HG03280 (cell line): ENCODE measurements at regions not wholly inside any gene's neighbourhood (a gene's known extent, or its start where the extent isn't known, plus 50 kb on each side); places are given as distances from the start of the nearest gene placed in this dataset.

ENCODE experiments used
- ATAC-seq: cut with Tn5 transposase; IDR thresholded peaks from one replicate; pipeline ENCODE4 v1.9.1; 2021; ENCODE audit warnings: mild to moderate bottlenecking, moderate library complexity; ENCODE audit not compliant: unreplicated experiment

GRCh38 chr6:21947731-21948386 lies 349.0 kb downstream of the PRL start:
- ATAC-seq: no peak

- no peak for ATAC-seq
Observed at GRCh38 chr6:21949211-21949801, 347.5 kb downstream of the PRL start.

GRCh38 chr6:21952367-21952766 lies 344.5 kb downstream of the PRL start:
- ATAC-seq: no peak

- no peak for ATAC-seq
Observed at GRCh38 chr6:21953831-21954801, 342.7 kb downstream of the PRL start.

- ATAC-seq: no peak
Observed at GRCh38 chr6:21955053-21955595, 341.7 kb downstream of the PRL start.

- ATAC-seq: no peak
Observed at GRCh38 chr6:21955951-21956350, 340.9 kb downstream of the PRL start.

- no peak for ATAC-seq
Observed at GRCh38 chr6:21958428-21958827, 338.4 kb downstream of the PRL start.

- no peak for ATAC-seq
Observed at GRCh38 chr6:21961226-21961625, 335.6 kb downstream of the PRL start.

GRCh38 chr6:21965016-21965415 lies 331.8 kb downstream of the PRL start:
- no peak for ATAC-seq

GRCh38 chr6:21965953-21966539 lies 330.8 kb downstream of the PRL start:
- ATAC-seq: no peak

GRCh38 chr6:21967056-21967974 lies 329.5 kb downstream of the PRL start:
- no peak for ATAC-seq

GRCh38 chr6:21968411-21968810 lies 328.4 kb downstream of the PRL start:
- no peak for ATAC-seq

- ATAC-seq: no peak
Observed at GRCh38 chr6:21969192-21969591, 327.6 kb downstream of the PRL start.

GRCh38 chr6:21970569-21971300 lies 326.1 kb downstream of the PRL start:
- no peak for ATAC-seq

GRCh38 chr6:21971541-21971940 lies 325.3 kb downstream of the PRL start:
- no peak for ATAC-seq

- no peak for ATAC-seq
Observed at GRCh38 chr6:21972516-21972915, 324.3 kb downstream of the PRL start.

GRCh38 chr6:21977346-21977745 lies 319.5 kb downstream of the PRL start:
- ATAC-seq: no peak

- no peak for ATAC-seq
Observed at GRCh38 chr6:21981235-21981833, 315.5 kb downstream of the PRL start.

- ATAC-seq: no peak
Observed at GRCh38 chr6:21984135-21984534, 312.7 kb downstream of the PRL start.
